IPS DF 6.9 (cell line): ENCODE measurements at regions not wholly inside any gene's neighbourhood (a gene's known extent, or its start where the extent isn't known, plus 50 kb on each side); places are given as distances from the start of the nearest gene placed in this dataset.
"Not testable (repeated sequence)": the region's sequence is repeated elsewhere in the genome, so short reads cannot be mapped to it uniquely, and the experiment has no call there.

Experiments
- DNase-seq: peaks from one replicate; pipeline ENCODE4 v3.0.0-alpha.2; 2013; ENCODE audit warnings: low read depth, low spot score
- H3K27ac ChIP-seq: one replicate; pipeline ENCODE4 v1.5.1; 2013; ENCODE audit warnings: low read length, control low read depth
- H3K27me3 ChIP-seq: 2 replicates; pipeline ENCODE4 v1.6.1; 2013; ENCODE audit warnings: mild to moderate bottlenecking, low read length; ENCODE audit not compliant: control insufficient read depth, insufficient read depth
- H3K36me3 ChIP-seq: 2 replicates; pipeline ENCODE4 v1.6.1; 2013; ENCODE audit warnings: low read length; ENCODE audit not compliant: control insufficient read depth, insufficient read depth
- H3K4me1 ChIP-seq: 2 replicates; pipeline ENCODE4 v1.6.1; 2013; ENCODE audit warnings: low read length; ENCODE audit not compliant: control insufficient read depth, insufficient read depth
- H3K4me3 ChIP-seq: 2 replicates; pipeline ENCODE4 v1.5.1; 2013; ENCODE audit warnings: mild to moderate bottlenecking, low read length
- H3K9me3 ChIP-seq: 2 replicates; pipeline ENCODE4 v1.6.1; 2013; ENCODE audit warnings: low read length, inconsistent platforms; ENCODE audit not compliant: control insufficient read depth, insufficient read depth
- WGBS: extraction: QIAGEN DNeasy Blood & Tissue Kit; methylation state at CpG from one replicate; pipeline ENCODE4 v1.1.7; 2013; ENCODE audit warnings: mixed read lengths, missing lambda C conversion rate; ENCODE audit not compliant: insufficient read length, insufficient coverage; 5-methylcytosine and 5-hydroxymethylcytosine counted together

- DNase-seq: no peak
- Histone ChIP-seq H3K27ac (no peak overlapping the region), H3K36me3 (no peaks in the 10 kb centered on the region), H3K9me3 (no peaks in the 10 kb centered on the region), H3K27me3 (no peaks in the 10 kb centered on the region), H3K4me1 (no peaks in the 10 kb centered on the region), H3K4me3 (no peak overlapping the region)
- WGBS: no CpG with 5 or more reads among the region's 4 CpGs
Measured at GRCh38 chr5:162817364-162817763, 620.0 kb upstream of the CCNG1 start.

GRCh38 chr5:162821664-162822063, 615.7 kb upstream of the CCNG1 start:
- not testable (repeated sequence) for H3K4me1 ChIP-seq, H3K27ac ChIP-seq, DNase-seq, H3K36me3 ChIP-seq, H3K27me3 ChIP-seq, H3K9me3 ChIP-seq, H3K4me3 ChIP-seq
- no CpG with 5 or more reads among the region's 8 CpGs for WGBS

- Histone ChIP-seq H3K4me3 (no peak overlapping the region), H3K4me1 (no peaks in the 10 kb centered on the region), H3K9me3 (no peaks in the 10 kb centered on the region), H3K27me3 (no peaks in the 10 kb centered on the region), H3K36me3 (no peaks in the 10 kb centered on the region), H3K27ac (no peak overlapping the region)
- DNase-seq: no peak
- WGBS: no CpG with 5 or more reads among the region's 2 CpGs
Measured at GRCh38 chr5:162824360-162824759, 613.0 kb upstream of the CCNG1 start.

- H3K27ac ChIP-seq: no peak overlapping the region
- H3K36me3 ChIP-seq: no peaks in the 10 kb centered on the region
- H3K4me3 ChIP-seq: no peak overlapping the region
- no CpG with 5 or more reads among the region's 1 CpG for WGBS
- H3K4me1 ChIP-seq: no peaks in the 10 kb centered on the region
- H3K9me3 ChIP-seq: no peaks in the 10 kb centered on the region
- no peaks in the 10 kb centered on the region for H3K27me3 ChIP-seq
- DNase-seq: no peak
Measured at GRCh38 chr5:162837155-162837554, 600.2 kb upstream of the CCNG1 start.

GRCh38 chr5:162842727-162843126, 594.7 kb upstream of the CCNG1 start:
- Histone ChIP-seq H3K27me3 (no peaks in the 10 kb centered on the region), H3K4me1 (no peaks in the 10 kb centered on the region), H3K27ac (no peak overlapping the region), H3K4me3 (no peak overlapping the region), H3K9me3 (no peaks in the 10 kb centered on the region), H3K36me3 (no peaks in the 10 kb centered on the region)
- no peak for DNase-seq
- no CpG with 5 or more reads among the region's 2 CpGs for WGBS

- H3K27ac ChIP-seq: no peak overlapping the region
- DNase-seq: no peak
- H3K9me3 ChIP-seq: no peaks in the 10 kb centered on the region
- no peak overlapping the region for H3K4me3 ChIP-seq
- WGBS: no CpG with 5 or more reads among the region's 2 CpGs
- H3K4me1 ChIP-seq: no peaks in the 10 kb centered on the region
- H3K36me3 ChIP-seq: no peaks in the 10 kb centered on the region
- no peaks in the 10 kb centered on the region for H3K27me3 ChIP-seq
Measured at GRCh38 chr5:162852134-162852533, 585.3 kb upstream of the CCNG1 start.

- no peaks in the 10 kb centered on the region for H3K4me1 ChIP-seq
- H3K4me3 ChIP-seq: no peak overlapping the region
- WGBS: 100% methylated on average over 1 of the region's 4 CpGs
- H3K27ac ChIP-seq: no peak overlapping the region
- no peaks in the 10 kb centered on the region for H3K27me3 ChIP-seq
- DNase-seq: no peak
- H3K9me3 ChIP-seq: no peaks in the 10 kb centered on the region
- no peaks in the 10 kb centered on the region for H3K36me3 ChIP-seq
Measured at GRCh38 chr5:162858770-162859169, 578.6 kb upstream of the CCNG1 start.

GRCh38 chr5:162870966-162871365, 566.4 kb upstream of the CCNG1 start:
- Histone ChIP-seq H3K4me3 (no peak overlapping the region), H3K27ac (no peak overlapping the region), H3K9me3 (no peaks in the 10 kb centered on the region), H3K36me3 (no peaks in the 10 kb centered on the region), H3K4me1 (no peaks in the 10 kb centered on the region), H3K27me3 (no peaks in the 10 kb centered on the region)
- no peak for DNase-seq

- H3K4me1 ChIP-seq: no peaks in the 10 kb centered on the region
- DNase-seq: no peak
- H3K27ac ChIP-seq: no peak overlapping the region
- no peak overlapping the region for H3K4me3 ChIP-seq
- H3K36me3 ChIP-seq: no peaks in the 10 kb centered on the region
- no peaks in the 10 kb centered on the region for H3K9me3 ChIP-seq
- no CpG with 5 or more reads among the region's 12 CpGs for WGBS
- H3K27me3 ChIP-seq: no peaks in the 10 kb centered on the region
Measured at GRCh38 chr5:162882629-162883028, 554.8 kb upstream of the CCNG1 start.

- Histone ChIP-seq H3K27ac (no peak overlapping the region), H3K9me3 (no peaks in the 10 kb centered on the region), H3K4me1 (no peaks in the 10 kb centered on the region), H3K36me3 (no peaks in the 10 kb centered on the region), H3K4me3 (no peak overlapping the region), H3K27me3 (no peaks in the 10 kb centered on the region)
- no peak for DNase-seq
- no CpG with 5 or more reads among the region's 6 CpGs for WGBS
Measured at GRCh38 chr5:162886717-162887116, 550.7 kb upstream of the CCNG1 start.

- H3K27me3 ChIP-seq: no peaks in the 10 kb centered on the region
- H3K27ac ChIP-seq: no peak overlapping the region
- H3K36me3 ChIP-seq: no peaks in the 10 kb centered on the region
- no peaks in the 10 kb centered on the region for H3K9me3 ChIP-seq
- DNase-seq: no peak
- H3K4me3 ChIP-seq: no peak overlapping the region
- WGBS: no CpG with 5 or more reads among the region's 2 CpGs
- H3K4me1 ChIP-seq: no peaks in the 10 kb centered on the region
Measured at GRCh38 chr5:162888268-162888667, 549.1 kb upstream of the CCNG1 start.
